ENCODE measurements at regions not wholly inside any gene's neighbourhood (a gene's known extent, or its start where the extent isn't known, plus 50 kb on each side); places are given as distances from the start of the nearest gene placed in this dataset.

- Histone ChIP-seq H3K4me2 (no peak overlapping the region), H3K9me3 (no peaks in the 10 kb centered on the region), H3K27ac (no peak overlapping the region), H3K4me1 (no peaks in the 10 kb centered on the region), H3K4me3 (no peak overlapping the region)
- DNase-seq (ENCODE audit: low read depth in 1 of 2, low spot score in 1 of 2) (no peak), ATAC-seq (no peak), FAIRE-seq (no peak)
- WGBS (ENCODE audit: missing lambda C conversion rate) = 89% methylated on average over 8 of the region's 8 CpGs
- TF ChIP-seq NPAS2 (CRISPR knock-in tag; IDR thresholded peaks at IDR 0.05; ENCODE audit: borderline replicate concordance) (no peak), POLR2AphosphoS2 (conservative IDR thresholded peaks at IDR 0.05; ENCODE audit: low read length) (no peak), PHF8 (IDR thresholded peaks at IDR 0.05; ENCODE audit: borderline replicate concordance, low read depth) (no peak), JUNB (IDR thresholded peaks at IDR 0.05) (no peak), POLR2A (IDR thresholded peaks at IDR 0.05; ENCODE audit: low read length) (no peak), RARB (CRISPR knock-in tag; IDR thresholded peaks at IDR 0.05) (no peak), HOXA7 (CRISPR knock-in tag; IDR thresholded peaks at IDR 0.05) (no peak), EHMT2 (IDR thresholded peaks at IDR 0.05; ENCODE audit: low read depth) (no peak), RCOR1 (IDR thresholded peaks at IDR 0.05; ENCODE audit: low read depth, low read length) (no peak), FOSL2 (IDR thresholded peaks at IDR 0.05) (no peak), FOSL2 (CRISPR knock-in tag; IDR thresholded peaks at IDR 0.05) (no peak), HMGXB4 (CRISPR knock-in tag; IDR thresholded peaks at IDR 0.05; ENCODE audit: borderline replicate concordance) (no peak), SREBF2 (IDR thresholded peaks at IDR 0.05) (no peak), HEYL (CRISPR knock-in tag; IDR thresholded peaks at IDR 0.05) (no peak)
- POLR2A ChIA-PET = no interaction called here
- CTCF ChIA-PET = interaction anchor here (1.1 to 2.2 kb wide), 2 partner anchors 33 to 117 kb away, joined by 3 to 7 read pairs; no protein-coding TSS in a partner anchor
Measured at GRCh38 chr12:111056618-111057521, 136.5 kb upstream of the MYL2 start.

- H3K27ac ChIP-seq = no peak overlapping the region
- no peaks in the 10 kb centered on the region for H3K9me3 ChIP-seq
- DNase-seq (ENCODE audit: low read depth in 1 of 2, low spot score in 1 of 2) = no peak
- no peak overlapping the region for H3K4me2 ChIP-seq
- CTCF ChIA-PET = interaction anchor here (1.2 to 2.2 kb wide), 3 partner anchors 17 to 44 kb away, joined by 3 to 7 read pairs (median 6); no protein-coding TSS in a partner anchor
- no peak for ATAC-seq
- H3K4me3 ChIP-seq = no peak overlapping the region
- WGBS (ENCODE audit: missing lambda C conversion rate) = 79% methylated on average over 10 of the region's 17 CpGs
- TF ChIP-seq ZNF302 (CRISPR knock-in tag; IDR thresholded peaks at IDR 0.05) = no peak
- no peak for TF ChIP-seq HOXB13 (CRISPR knock-in tag; IDR thresholded peaks at IDR 0.05; ENCODE audit: low read depth)
- no peak for TF ChIP-seq POLR2A (IDR thresholded peaks at IDR 0.05; ENCODE audit: low read length)
- no peak for TF ChIP-seq MAFK (IDR thresholded peaks at IDR 0.05; ENCODE audit: partially characterized antibody)
- TF ChIP-seq RFX5 (IDR thresholded peaks at IDR 0.05) = no peak
- TF ChIP-seq EHMT2 (IDR thresholded peaks at IDR 0.05; ENCODE audit: low read depth) = no peak
- TF ChIP-seq KDM5A (IDR thresholded peaks at IDR 0.05) = no peak
- no peak for TF ChIP-seq SMC3 (IDR thresholded peaks at IDR 0.05)
- no peak for TF ChIP-seq CEBPB (IDR thresholded peaks at IDR 0.05)
- no peak for TF ChIP-seq BCL3 (IDR thresholded peaks at IDR 0.05)
- no peak for TF ChIP-seq HES2 (IDR thresholded peaks at IDR 0.05)
- no peak for TF ChIP-seq MYC (IDR thresholded peaks at IDR 0.05; ENCODE audit: borderline replicate concordance, low read length)
- no peak for TF ChIP-seq BHLHE40 (IDR thresholded peaks at IDR 0.05; ENCODE audit: low read depth, low read length)
- TF ChIP-seq EP300 (IDR thresholded peaks at IDR 0.05) = no peak
- TF ChIP-seq HMGXB4 (CRISPR knock-in tag; IDR thresholded peaks at IDR 0.05; ENCODE audit: borderline replicate concordance) = no peak
- TF ChIP-seq CBX2 (IDR thresholded peaks at IDR 0.05; ENCODE audit: borderline replicate concordance, low read depth) = no peak
- no peak for TF ChIP-seq RARB (CRISPR knock-in tag; IDR thresholded peaks at IDR 0.05)
- no peak for TF ChIP-seq SREBF2 (IDR thresholded peaks at IDR 0.05)
- no peak for TF ChIP-seq MAX (IDR thresholded peaks at IDR 0.05)
- no peak for TF ChIP-seq ZSCAN20 (CRISPR knock-in tag; IDR thresholded peaks at IDR 0.05)
- FAIRE-seq = no peak
- POLR2A ChIA-PET = no interaction called here
- H3K4me1 ChIP-seq = no peaks in the 10 kb centered on the region
Measured at GRCh38 chr12:111055181-111055880, 135.0 kb upstream of the MYL2 start.

Measured in A549 (cell line).